Esophagus squamous epithelium (tissue), 4 donors: ENCODE measurements at regions not wholly inside any gene's neighbourhood (a gene's known extent, or its start where the extent isn't known, plus 50 kb on each side); places are given as distances from the start of the nearest gene placed in this dataset.

ENCODE experiments used
- CTCF ChIP-seq, 6 experiments: fragments of 450-650 bp in 4 of 6; fragments of 200-600 bp in 2 of 6; sonication (generic) in 2 of 6; IDR thresholded peaks; one replicate each; pipeline ENCODE4 v1.5.1; 2016 to 2019; ENCODE audit warnings: antibody characterized with exemption in 6 of 6, mild to moderate bottlenecking in 4 of 6, moderate library complexity in 4 of 6
- POLR2A ChIP-seq, 4 donors: fragments of 450-650 bp; IDR thresholded peaks; one replicate each; pipeline ENCODE4 v1.6.1; 2017; ENCODE audit warnings: antibody characterized with exemption in 4 of 4, mild to moderate bottlenecking in 4 of 4, moderate library complexity in 3 of 4

GRCh38 chr2:5479265-5479928 lies 212.8 kb upstream of the SOX11 start:
- TF ChIP-seq CTCF (IDR thresholded peaks at IDR 0.05) = no peak
- no peak for TF ChIP-seq POLR2A (IDR thresholded peaks at IDR 0.05)
